Progenitor cell of endocrine pancreas (in vitro differentiated cells): ENCODE measurements at regions not wholly inside any gene's neighbourhood (a gene's known extent, or its start where the extent isn't known, plus 50 kb on each side); places are given as distances from the start of the nearest gene placed in this dataset.

Source experiments
- DNase-seq: peaks from one replicate; pipeline ENCODE4 v3.0.0; 2021; ENCODE audit warnings: low spot score; ENCODE audit not compliant: unreplicated experiment
- H3K27ac Mint-ChIP-seq: 2 replicates; pipeline ENCODE4 v1.8.0; 2021; ENCODE audit warnings: mild to moderate bottlenecking, moderate library complexity, mixed read lengths
- H3K27me3 Mint-ChIP-seq: 2 replicates; pipeline ENCODE4 v1.8.0; 2021; ENCODE audit warnings: mixed read lengths
- H3K36me3 Mint-ChIP-seq: 2 replicates; pipeline ENCODE4 v1.8.0; 2022; ENCODE audit warnings: mixed read lengths; ENCODE audit not compliant: insufficient read depth
- H3K4me1 Mint-ChIP-seq: 2 replicates; pipeline ENCODE4 v1.8.0; 2021; ENCODE audit warnings: low read depth, mixed read lengths
- H3K4me3 Mint-ChIP-seq: 2 replicates; pipeline ENCODE4 v1.8.0; 2021; ENCODE audit warnings: low read depth, mild to moderate bottlenecking, moderate library complexity, mixed read lengths
- H3K9me3 Mint-ChIP-seq: 2 replicates; pipeline ENCODE4 v1.8.0; 2021; ENCODE audit warnings: low read depth, mixed read lengths
- TF ChIP-seq, protein P1 (sequence below): fragments of 200-600 bp; sonication (generic); IDR thresholded peaks from one replicate; pipeline ENCODE4 v1.5.0; 2021; ENCODE audit warnings: antibody characterized with exemption, mild to moderate bottlenecking; ENCODE audit not compliant: unreplicated experiment

DNA sequence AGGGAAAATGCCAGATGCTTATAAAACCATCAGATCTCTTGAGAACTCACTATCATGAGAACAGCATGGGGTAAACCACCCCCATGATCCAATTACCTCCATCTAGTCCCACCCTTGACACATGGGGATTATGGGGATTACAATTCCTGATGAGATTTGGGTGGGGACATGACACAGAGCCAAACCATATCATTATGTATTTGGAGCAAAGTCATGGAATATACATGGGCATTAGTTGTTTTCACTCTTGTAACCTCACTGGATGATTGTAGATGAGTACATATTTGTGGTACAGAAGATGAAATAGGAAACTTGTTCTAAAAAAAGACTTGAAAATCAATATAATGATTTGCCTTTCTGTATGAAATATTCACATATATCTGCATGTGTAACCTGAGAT is 674.5 kb upstream of the BOD1L1 start:
- Mint-ChIP-seq H3K27me3 (no peaks in the 10 kb centered on the region), H3K9me3 (no peaks in the 10 kb centered on the region), H3K27ac (no peak overlapping the region), H3K4me3 (no peak overlapping the region), H3K36me3 (no peaks in the 10 kb centered on the region), H3K4me1 (no peaks in the 10 kb centered on the region)
- TF ChIP-seq, protein P1, sequence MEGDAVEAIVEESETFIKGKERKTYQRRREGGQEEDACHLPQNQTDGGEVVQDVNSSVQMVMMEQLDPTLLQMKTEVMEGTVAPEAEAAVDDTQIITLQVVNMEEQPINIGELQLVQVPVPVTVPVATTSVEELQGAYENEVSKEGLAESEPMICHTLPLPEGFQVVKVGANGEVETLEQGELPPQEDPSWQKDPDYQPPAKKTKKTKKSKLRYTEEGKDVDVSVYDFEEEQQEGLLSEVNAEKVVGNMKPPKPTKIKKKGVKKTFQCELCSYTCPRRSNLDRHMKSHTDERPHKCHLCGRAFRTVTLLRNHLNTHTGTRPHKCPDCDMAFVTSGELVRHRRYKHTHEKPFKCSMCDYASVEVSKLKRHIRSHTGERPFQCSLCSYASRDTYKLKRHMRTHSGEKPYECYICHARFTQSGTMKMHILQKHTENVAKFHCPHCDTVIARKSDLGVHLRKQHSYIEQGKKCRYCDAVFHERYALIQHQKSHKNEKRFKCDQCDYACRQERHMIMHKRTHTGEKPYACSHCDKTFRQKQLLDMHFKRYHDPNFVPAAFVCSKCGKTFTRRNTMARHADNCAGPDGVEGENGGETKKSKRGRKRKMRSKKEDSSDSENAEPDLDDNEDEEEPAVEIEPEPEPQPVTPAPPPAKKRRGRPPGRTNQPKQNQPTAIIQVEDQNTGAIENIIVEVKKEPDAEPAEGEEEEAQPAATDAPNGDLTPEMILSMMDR = no peak
- DNase-seq = no peak

DNA sequence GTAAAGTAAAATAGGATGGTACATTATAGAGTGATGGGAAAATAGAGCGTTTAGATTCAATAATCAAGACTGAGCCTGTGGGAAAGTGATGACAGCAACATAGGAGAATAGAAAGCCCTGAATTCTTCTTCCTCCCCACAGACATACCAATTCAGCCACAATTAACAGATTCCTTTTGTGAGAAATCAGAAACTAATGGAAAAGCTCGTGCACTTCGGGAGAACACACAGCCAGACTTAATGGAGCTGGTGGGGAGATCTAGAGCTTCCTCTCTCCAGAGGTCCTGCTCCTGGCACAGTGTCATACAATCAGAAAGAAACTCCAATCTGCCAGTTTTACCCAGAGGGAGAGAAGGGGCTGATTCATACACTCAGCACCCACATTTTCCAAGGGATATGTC is 676.3 kb upstream of the BOD1L1 start:
- Mint-ChIP-seq H3K27ac (no peak overlapping the region), H3K4me3 (no peak overlapping the region), H3K27me3 (no peaks in the 10 kb centered on the region), H3K4me1 (no peaks in the 10 kb centered on the region), H3K9me3 (no peaks in the 10 kb centered on the region), H3K36me3 (no peaks in the 10 kb centered on the region)
- DNase-seq = no peak
- TF ChIP-seq, protein P1 = no peak

DNA sequence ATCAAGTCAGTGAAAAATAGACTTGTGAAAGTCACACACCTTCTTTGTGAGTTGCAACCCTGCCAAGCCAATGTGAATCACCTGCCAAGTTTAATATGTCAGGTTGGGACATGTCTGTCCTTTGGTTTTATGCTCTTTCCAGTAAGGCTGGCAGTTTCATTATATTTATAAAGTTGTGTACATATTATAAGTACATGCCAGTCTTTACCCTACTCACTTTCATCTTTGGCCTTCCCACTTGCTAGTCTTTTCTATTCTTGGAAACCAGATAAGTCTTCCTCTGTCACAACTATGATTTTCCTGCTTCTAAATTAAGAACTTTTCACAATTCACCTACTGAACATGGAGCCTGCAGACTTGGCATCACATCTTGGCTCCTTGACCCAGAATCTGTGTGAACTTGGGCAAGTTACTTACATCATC is 680.7 kb upstream of the BOD1L1 start:
- Mint-ChIP-seq H3K27ac (no peak overlapping the region), H3K9me3 (no peaks in the 10 kb centered on the region), H3K4me1 (no peaks in the 10 kb centered on the region), H3K4me3 (no peak overlapping the region), H3K27me3 (no peaks in the 10 kb centered on the region), H3K36me3 (no peaks in the 10 kb centered on the region)
- TF ChIP-seq, protein P1 = no peak
- DNase-seq = no peak

DNA sequence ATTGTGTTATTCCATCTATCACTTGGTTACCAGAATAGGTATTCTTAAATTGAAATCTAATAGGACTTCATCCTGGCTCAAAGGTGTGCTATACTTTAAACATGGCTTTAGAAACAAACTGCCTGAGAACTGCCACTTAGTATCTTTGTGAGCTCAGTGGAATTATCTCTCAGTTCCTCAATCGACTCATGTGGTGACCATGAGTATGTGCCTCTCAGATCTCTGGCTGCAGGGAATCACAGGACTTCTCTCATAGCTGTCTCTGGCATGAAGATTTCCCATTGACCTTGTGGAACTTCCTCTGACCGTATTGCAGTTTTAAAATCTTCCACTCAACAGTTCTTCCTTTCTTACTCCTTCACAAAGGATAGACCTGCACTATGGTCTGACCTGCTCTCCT is 681.9 kb upstream of the BOD1L1 start:
- Mint-ChIP-seq H3K27ac (no peak overlapping the region), H3K9me3 (no peaks in the 10 kb centered on the region), H3K36me3 (no peaks in the 10 kb centered on the region), H3K4me3 (no peak overlapping the region), H3K27me3 (no peaks in the 10 kb centered on the region), H3K4me1 (no peaks in the 10 kb centered on the region)
- TF ChIP-seq, protein P1 = no peak
- DNase-seq = no peak

DNA sequence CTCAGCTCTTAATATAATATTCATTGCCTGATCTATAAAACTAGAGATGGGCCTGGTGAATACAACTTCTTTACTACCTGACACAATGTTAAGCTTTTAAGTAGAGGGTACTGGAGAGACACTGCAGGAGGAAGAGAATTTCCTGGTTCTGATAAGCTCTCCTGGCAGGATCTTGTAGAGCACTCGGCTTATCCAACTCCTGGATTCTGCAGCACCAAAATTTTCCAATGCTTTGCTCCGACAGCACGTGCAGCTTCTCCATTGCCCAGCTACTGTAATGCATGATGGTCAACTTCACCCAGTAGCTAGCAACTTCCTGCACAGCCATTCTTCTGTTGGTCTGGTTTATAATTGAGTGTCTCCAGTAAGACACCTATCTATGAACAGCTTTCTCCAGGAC is 686.2 kb upstream of the BOD1L1 start:
- Mint-ChIP-seq H3K9me3 (no peaks in the 10 kb centered on the region), H3K27me3 (no peaks in the 10 kb centered on the region), H3K36me3 (no peaks in the 10 kb centered on the region), H3K4me3 (no peak overlapping the region), H3K27ac (no peak overlapping the region), H3K4me1 (no peaks in the 10 kb centered on the region)
- TF ChIP-seq, protein P1 = no peak
- no peak for DNase-seq

DNA sequence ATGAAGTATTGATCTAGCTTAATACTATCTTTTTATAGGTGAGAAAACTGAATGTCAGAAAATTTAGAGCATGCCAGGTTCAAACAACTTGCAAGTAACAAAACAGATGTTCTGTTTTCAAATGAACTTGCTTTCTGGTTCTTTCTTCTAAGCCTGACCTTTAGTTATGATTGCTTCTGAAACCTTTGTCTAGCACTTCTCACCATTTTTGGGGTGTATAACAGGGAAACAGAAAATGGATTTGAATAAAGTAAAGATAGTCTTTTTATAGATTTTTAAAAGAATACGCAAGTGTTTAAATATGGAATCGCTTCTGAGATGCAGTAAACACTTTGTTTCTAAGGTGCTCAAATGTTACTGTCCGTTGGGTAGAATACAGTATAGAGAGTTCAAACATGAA is 687.2 kb upstream of the CPEB2 start:
- H3K36me3 Mint-ChIP-seq = no peaks in the 10 kb centered on the region
- no peaks in the 10 kb centered on the region for H3K9me3 Mint-ChIP-seq
- DNase-seq = no peak
- H3K27me3 Mint-ChIP-seq = no peaks in the 10 kb centered on the region
- no peak overlapping the region for H3K4me3 Mint-ChIP-seq
- H3K27ac Mint-ChIP-seq = no peak overlapping the region
- no peaks in the 10 kb centered on the region for H3K4me1 Mint-ChIP-seq
- TF ChIP-seq, protein P1 = no peak
